Activated CD8-positive, alpha-beta memory T cell treated with anti-CD3 and anti-CD28 coated beads, Interleukin-2, amount 50 U/mL, for 1 hour (primary cell): ENCODE measurements at regions not wholly inside any gene's neighbourhood (a gene's known extent, or its start where the extent isn't known, plus 50 kb on each side); places are given as distances from the start of the nearest gene placed in this dataset.

Experiments used
- DNase-seq: peaks from one replicate; pipeline ENCODE4 v3.0.0-alpha.2; 2020; ENCODE audit errors: extremely low read depth

DNA sequence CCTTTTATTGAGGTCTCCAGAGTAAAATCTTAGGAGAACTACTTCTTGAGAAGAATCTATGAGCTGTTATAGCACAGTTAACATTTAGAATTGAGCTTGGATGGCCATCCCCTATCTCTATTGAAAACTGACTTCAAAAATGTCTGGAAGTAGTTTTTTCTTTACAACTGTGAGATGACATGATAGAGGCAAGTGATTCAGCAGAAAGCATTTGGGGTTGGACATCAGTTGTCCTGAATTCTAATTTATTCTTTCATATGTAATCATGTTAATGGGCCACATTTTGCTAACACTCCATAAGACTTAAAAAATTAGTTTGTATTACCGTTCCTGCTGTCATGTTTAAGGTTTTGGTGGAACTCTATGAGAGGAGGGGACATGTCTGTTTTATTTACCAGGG, 237.0 kb upstream of the SLC14A2 start:
- no peak for DNase-seq

DNA sequence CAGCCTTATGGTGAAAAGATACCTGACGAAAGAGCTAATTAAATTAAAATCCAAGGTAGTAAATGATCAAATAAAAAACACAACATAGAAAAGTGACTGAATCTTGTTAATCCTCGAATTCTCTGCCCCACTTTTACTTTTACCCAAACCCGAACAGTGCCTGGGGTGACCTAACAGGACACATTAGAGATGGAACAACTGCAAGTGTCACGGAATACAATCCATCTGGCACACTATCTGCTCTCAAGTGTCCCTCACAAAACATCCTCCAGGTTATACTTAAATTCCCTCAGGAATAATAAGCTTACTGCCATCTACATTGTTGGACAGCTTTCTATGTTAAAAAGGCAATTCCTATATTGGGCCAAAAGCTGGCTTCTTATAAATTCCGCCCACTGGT, 236.3 kb upstream of the SLC14A2 start:
- no peak for DNase-seq

DNA sequence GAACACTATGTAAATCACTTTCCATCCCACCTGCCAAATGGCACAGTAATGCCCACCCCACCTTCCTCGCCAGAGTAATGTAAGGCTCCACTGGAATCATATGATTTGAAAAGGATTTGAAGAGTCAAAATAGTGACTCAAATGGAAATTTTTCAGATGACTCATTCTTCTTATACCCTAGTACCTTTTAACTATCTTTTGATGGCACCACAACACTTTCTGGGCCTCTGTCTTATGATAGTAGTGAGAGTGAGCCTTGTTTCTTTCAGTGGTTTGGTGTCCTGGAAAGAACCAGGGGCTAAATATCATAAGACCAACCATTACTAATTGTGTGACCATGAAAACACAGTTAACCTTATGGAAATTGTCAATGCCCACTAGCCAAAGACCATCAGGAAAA, 235.4 kb upstream of the SLC14A2 start:
- DNase-seq, result no peak

DNA sequence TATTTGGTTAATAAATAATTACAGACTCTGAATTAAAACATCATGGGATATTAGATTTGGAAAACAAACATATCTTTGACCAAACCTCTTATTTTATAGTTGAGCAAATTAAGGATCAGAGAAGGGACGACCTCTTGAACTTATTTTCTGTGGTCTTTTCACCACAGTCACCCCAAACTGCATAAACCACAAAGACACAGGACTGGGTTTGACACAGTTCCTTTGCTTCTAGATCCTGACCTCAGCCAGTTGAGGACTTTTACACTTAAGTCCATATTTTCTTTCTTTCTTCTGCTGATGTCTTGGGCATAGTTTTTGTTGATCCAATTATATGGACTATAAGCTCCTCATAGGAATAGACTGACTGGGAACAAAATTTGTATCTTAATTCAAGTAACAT, 234.0 kb upstream of the SLC14A2 start:
- DNase-seq, result no peak

DNA sequence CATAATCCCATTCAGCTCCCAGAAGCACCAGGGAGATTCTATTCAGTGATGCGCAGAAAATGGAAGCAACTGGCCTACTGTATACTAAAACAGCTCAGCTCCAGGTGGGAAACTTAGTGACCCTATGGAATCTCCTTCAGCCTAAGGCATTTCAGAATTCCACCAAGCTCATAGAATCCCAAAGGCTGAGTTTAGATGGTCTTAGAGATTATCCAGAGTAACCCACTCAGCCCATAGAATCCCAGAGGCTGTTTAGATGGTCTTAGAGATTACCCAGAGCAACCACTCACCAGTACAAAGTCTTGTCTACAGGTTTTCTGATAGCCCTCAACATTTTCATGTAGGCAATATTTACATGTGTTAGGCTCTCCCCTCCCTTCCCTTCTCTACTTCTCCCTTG, 232.0 kb upstream of the SLC14A2 start:
- no peak for DNase-seq

DNA sequence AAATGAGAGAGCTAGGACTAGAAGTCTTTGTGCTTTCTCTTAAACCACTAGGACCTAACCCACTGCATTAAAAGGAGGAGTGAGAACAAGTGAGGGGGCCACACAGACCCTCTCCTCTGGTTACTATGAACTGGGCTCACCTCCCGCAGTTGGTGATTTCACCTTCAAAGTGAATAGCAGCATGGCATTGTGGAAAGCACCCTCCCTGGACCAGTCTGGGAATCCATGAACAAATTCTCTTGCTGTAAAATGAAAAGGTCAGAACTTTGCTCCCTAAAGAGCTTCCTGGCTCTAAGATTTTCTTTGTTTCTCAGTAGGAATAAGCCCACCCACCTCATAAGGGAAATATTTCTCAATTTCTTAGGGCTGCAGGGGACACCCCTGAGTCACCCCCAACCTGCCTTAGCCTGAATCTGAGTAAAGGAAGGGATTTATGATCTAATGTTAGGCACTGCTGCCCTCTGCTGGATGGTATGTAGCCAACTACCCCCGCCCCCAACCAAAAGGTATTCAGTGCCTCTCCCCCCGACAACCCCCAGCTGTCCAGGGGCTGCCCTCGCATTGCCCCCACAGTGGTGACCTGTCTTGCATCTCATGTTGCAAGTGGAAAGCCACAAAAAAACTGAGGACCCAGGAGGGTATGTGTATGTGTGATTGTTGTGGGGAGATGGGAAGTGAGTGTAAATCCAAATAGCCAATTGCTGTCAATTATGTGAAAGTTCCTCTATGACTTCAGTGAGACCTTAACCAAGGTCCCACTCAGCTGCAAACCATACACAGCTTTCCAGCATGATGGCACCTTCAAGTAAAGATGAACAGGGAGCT, 230.9 kb upstream of the SLC14A2 start:
- DNase-seq, result no peak

DNA sequence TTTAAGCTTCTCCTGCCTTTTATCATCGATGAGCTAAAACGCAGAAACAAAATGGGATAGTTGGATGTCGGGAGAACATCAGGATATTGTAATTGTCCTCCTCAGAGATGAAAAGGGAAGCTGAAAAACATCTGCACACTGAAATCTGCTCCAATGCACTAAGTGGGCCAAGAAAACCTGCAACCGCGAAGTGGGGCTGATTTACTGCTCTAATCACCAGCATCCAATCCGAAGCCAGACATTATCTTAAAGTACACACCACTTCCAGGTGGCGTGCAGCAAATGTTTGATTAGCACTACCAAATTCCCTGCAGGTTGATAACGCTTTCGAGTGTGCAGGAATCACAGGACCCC, 230.3 kb upstream of the SLC14A2 start:
- DNase-seq, result no peak

DNA sequence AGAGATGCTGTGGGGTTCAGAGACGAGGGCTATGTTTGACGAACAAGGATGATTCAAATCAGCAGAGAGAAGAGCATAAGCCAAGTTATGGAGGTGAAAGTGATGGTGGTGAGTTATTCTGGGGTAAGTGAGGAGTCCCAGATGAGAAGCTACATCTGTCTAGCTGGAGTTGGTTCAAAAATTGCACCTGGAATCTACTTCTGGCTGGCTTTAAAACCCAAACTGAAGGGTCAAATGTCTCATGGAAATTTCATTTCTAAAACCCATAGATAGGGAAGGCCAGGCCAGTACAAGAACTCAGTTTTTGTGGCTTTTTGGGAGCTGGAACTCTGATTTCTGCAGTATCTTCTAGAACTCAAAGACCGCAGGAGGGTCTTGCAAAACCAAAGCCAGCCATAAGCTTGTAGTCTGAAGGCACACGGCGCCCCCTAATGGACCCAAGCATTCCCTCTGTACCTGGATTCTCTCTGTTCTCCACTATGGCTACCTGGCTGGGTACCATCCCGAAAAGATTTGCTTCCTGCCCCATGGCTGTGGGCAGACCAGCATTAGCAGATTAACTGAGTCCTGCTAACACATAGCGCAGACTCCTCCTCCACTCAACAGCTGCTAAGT, 229.1 kb upstream of the SLC14A2 start:
- no peak for DNase-seq

DNA sequence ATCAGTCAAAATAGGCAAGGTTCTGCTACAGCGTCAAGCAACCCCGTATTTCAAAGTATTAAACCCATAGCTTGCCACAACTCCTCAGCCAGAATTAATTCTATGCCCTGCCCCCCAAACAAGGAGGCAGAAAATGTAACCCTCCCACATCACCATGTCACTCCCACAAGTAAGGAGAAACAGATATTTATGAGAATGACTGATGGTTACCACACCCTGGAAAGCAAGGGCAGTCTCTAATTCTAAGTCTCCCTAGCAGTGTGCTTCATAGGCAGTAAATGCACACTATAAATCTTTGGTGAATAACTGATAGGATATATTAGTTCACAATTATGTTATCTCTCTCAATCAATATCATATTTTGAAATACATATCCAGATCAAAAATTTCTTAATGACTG, 228.0 kb upstream of the SLC14A2 start:
- DNase-seq, result no peak

DNA sequence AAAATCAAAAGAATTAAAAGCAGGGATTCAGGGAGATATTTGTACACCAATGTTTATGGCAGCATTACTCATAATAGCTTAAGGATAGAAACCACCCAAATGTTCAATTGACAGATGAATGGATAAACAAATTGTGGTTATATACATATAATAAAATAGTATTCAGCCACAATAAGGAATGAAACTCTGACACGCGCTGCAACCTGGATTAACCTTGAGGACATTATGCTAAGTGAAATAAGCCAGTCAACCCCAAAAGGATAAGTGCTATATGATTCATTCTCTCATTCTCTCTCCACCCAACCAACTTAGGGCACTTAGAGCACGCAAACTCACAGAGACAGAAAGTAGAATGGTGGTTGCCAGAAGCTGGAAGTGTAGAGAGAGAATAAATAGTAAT, 216.8 kb upstream of the SLC14A2 start:
- no peak for DNase-seq

DNA sequence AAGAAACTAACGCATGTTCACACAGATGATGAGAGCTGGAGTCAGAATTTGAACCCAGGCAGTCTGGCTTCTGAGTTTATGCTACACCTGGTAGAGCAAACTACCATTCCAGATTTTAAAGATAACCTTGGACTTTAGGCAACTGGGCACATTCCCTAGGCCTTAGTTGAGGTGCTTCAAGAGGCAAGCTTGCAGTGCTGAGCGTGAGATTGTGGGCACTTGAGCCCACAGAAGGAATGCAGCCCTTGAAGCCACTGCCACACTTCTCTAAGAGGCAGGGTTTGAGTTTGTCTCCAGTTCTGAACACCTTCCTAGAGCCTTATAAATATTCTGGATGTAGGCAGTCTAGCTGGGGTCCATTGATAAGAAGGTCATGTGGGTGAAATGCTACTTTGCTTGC, 216.1 kb upstream of the SLC14A2 start:
- DNase-seq, result no peak

DNA sequence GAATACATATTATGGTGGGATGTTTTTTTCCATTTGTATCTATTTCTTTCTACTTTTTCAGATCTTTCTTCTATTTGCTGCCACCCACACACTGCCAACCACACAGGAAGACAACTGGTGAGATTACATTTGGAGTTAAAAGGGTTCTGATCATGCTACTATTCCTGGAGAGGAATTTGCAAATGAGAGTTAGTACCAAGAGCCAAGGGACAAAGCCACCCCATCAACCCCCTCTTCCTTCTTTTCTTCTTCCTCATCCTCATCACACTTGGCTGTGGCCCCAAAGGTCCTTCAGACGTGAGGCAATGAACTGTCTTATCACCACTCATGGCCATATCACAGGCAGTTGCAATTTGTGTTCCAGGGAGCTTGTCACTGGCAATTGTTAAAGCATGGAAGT, 215.6 kb upstream of the SLC14A2 start:
- no peak for DNase-seq

DNA sequence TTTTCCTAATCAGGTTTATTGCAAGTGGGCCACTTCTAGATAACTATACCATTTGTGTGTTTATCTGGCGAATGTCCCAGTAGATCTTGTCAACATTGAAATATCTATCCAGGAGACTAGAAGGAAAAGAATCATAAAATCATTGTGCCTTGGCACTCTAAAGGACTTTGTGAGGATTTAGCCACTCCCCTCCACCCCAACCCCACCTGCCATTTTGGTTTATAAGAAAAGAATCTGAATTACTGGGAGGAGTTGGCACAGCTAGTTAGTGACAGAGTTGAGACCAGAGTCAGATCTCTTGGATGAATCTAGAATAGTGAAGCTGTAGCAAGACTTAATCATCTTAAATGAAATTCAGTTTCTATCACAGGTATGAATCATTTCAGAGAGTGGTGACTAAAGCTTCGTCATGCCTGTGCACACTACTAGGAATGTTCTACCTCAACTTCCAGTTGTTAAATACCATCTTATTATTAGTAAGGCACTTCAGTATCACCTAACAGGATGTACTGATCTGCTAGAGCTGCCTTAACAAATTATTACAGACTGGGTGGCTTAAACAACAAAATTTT, 212.7 kb upstream of the SLC14A2 start:
- no peak for DNase-seq

DNA sequence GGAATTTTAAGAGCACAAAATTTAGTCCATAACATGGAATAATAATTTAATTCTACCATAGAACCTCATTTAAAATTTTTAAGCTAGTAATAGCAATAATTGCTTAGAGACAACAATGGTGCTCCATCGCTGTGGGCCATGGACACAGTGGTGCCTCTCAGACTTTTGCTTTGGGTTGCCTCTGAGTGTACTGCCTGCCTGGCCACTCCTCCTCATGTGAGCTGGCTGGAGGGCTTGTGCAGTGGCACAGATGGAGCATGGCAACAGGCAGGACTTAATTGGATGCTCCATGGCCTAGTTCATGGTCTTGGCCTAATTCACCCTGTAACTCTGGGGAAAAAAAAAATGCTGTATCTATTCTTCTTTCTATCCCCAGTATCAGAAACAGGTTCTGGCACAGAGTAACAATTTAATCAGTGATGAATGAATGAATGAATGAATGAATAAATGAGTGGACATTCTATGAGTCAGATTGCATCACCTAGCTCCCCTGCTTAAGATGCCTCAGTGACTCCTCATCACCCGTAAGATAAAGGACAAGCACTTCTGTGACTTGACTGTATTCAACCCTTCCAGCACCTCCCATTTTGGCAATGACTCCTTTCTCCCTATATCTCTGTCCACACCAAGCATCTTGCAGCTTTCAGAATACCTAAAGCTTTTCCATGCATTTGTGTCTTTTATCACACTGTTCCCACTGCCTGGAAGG, 211.8 kb upstream of the SLC14A2 start:
- DNase-seq, result no peak

DNA sequence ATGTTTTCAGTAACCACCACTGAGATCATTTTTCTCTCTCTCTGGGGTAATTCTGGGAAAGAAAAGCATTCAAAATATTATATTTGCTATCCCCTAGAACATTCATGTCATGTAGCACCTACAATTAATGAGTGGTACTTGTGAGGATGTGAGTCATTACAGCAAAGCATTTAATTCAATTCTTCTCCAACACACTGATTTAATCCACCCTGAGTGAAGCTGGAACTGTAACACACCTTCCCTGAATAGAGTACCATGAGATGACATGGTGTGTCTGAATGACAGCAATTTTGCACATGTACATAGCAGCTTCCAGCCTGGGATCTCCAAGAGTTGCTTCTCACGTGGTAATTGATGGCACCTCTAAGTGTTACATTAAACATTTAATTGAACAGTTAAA, 207.1 kb upstream of the SLC14A2 start:
- DNase-seq, result no peak

DNA sequence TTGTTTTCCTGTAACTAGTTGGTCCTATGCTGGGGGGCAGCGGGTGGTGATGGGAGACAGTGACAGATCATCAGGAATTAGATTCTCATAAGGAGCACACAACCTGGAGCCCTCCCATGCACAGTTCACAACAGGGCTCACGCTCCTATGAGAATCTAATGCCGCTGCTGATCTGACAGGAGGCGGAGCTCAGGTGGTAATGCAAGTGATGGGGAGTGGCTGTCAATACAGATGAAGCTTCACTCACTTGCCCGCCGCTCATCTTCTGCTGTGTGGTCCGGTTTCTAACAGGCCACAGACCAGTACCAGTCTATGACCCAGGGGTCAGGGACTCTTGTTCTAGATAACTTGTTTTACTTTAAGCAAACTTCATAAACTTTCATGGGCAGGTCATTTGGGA, 205.3 kb upstream of the SLC14A2 start:
- no peak for DNase-seq

DNA sequence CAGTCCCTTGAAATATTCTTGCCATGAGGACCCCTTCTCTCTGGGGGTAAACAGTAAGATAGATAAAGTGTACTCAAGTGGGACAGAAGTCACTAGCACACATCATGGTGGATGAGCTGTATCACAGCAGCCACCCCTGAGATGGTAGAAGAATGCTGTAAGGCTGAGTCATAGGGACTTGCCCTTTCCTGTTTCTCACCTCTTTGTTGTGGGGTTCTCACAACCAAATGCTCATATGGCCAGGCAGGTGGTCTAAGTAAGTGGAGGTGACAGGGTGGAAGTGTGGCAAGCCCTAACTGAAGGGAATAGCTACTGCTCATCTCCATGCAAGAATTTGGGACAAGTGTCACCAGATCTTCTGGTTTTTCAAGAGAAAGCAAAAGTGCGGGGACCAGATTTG, 202.7 kb upstream of the SLC14A2 start:
- DNase-seq, result no peak

DNA sequence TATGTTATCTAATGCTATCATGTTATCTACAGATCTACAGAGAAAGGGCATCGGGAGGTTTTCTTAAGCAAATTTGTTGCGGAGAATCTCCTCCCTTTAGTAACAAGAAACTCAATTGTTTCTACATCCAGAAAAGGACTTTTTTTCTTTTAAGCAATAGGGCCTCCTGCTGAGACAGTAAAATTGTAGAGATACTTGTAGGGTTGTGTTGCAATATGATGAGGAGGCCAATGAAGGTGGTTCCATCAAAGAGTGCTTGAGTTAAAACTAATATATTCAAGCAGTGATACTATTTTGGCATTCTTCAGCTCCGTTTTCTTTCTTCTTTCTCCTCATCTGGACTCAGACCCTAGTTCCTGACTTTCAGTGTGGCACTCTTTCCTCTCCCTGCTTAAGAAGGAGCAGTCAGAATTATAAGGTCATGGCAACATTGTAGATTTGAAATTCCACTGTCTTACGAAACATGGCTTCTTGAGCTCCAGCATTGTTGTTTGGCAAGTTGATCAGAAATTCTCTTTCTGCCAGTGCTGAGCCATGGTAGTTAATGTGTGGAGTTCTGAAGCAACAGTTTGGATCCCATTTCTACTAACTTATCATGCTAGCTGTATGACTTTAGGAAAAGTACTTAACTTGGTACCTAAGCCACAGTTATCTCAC, 202.0 kb upstream of the SLC14A2 start:
- DNase-seq, result no peak

DNA sequence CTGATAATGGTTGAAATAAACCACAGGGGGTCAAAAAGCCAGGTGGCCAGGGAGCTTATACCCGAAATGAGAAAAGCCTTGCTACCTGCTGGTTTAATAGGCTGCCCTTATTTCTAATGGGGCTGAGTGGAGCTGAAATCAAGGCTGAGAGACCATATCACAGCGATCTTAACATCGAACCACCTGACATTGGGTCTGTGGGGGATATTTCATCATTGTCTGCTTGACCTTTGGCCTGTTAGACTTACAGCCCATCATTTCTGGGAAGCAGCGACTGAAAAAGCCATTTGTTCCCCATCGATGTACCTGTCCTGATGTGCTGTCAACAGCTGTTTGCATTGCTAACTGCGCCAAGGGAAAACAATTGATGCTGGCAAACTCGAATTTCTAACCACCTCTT, 199.7 kb upstream of the SLC14A2 start:
- DNase-seq, result no peak

DNA sequence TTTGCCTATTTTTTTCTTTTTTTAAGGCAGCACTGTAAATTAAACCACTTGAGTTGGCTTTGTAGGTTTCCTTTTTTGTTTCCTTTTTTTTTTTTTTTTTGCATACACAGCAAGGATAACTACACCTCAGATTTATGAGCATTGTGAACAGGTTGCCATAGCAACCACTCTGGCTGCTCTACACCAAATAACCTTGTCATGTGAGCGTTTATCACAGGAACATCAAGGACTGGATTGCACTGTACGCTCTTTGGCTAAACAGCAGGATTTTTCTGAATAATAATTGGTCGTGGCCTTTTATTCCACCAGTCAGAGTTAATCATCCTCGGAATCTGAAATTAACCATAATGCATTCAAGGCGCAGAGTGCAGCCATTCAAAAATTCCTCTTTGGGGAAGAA, 199.1 kb upstream of the SLC14A2 start:
- DNase-seq, result no peak

DNA sequence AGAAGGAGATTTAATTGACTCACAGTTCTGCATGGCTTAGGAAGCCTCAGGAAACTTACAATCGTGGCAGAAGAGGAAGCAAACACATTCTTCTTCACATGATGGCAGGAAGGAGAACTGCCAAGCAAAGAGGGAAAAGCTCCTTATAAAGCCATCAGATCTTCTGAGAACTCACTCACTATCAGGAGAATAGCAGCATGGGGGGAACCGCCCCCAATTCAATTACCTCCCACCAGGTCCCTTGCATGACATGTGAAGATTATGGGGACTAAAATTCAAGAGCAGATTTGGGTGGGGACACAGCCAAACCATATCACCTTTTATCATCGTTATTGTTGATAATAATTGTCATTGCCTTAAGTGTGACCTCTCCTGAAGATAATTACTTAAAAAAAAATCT, 197.9 kb upstream of the SLC14A2 start:
- DNase-seq, result no peak

DNA sequence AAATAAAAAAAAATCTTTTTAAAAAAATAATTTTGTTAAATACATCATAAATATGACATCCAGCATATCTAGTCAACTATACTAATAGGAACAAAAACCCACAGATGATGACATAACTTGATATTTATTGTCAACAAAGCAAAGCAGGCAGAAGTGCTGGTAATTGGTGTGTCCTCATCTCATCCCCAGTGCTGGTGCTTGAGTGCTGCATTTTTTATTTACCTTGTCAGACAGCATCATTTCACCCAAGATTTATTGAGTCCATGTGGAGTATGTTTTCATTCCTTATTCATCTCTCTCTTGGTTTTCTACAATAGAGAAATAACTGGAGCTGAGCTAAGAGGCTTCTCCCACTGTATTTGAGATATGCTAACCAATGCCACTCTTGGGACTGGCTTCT, 191.6 kb upstream of the SLC14A2 start:
- no peak for DNase-seq
